A673 (cell line): ENCODE measurements at regions not wholly inside any gene's neighbourhood (a gene's known extent, or its start where the extent isn't known, plus 50 kb on each side); places are given as distances from the start of the nearest gene placed in this dataset.

Source experiments
- BruUV-seq: library from RNA; stranded (reverse); fragments of 400-500 nt; replicated peaks from 2 replicates; lab custom pipeline; 2021; lab: Mats Ljungman, UMichigan
- CTCF ChIA-PET: fragments of 300-600 bp; sonication (Branson Sonifier 250); formaldehyde crosslinking; loops from one replicate; lab custom pipeline; 2022; ENCODE audit warnings: antibody characterized with exemption; lab: Charles Lee
- POLR2A ChIA-PET: fragments of 300-600 bp; sonication (Branson Sonifier 250); formaldehyde crosslinking; loops from one replicate; lab custom pipeline; 2022; ENCODE audit warnings: antibody characterized with exemption; ENCODE audit not compliant: low non-redundant PET; lab: Charles Lee
- DNase-seq: peaks from one replicate; pipeline ENCODE4 v3.0.0-alpha.2; 2015; ENCODE audit warnings: low spot score
- H3K27ac ChIP-seq: fragments of 200-600 bp; sonication (generic); 2 replicates; pipeline ENCODE4 v1.5.1; 2016; ENCODE audit warnings: mixed run types, low read depth, mild to moderate bottlenecking, mixed read lengths, antibody characterized with exemption, low read length; ENCODE audit not compliant: poor library complexity, severe bottlenecking
- H3K27me3 ChIP-seq: fragments of 200-600 bp; sonication (generic); replicated peaks from 2 replicates; pipeline ENCODE4 v1.6.1; 2017; ENCODE audit warnings: mixed run types, low read depth, mild to moderate bottlenecking, mixed read lengths, antibody characterized with exemption, low read length; ENCODE audit not compliant: insufficient read depth, poor library complexity
- H3K36me3 ChIP-seq: fragments of 200-600 bp; sonication (generic); 2 replicates; pipeline ENCODE4 v1.6.1; 2016; ENCODE audit warnings: mixed run types, mild to moderate bottlenecking, mixed read lengths, antibody characterized with exemption, low read length; ENCODE audit not compliant: insufficient read depth, poor library complexity, severe bottlenecking
- H3K4me1 ChIP-seq: fragments of 200-600 bp; sonication (generic); 2 replicates; pipeline ENCODE4 v1.6.1; 2017; ENCODE audit warnings: mixed run types, mild to moderate bottlenecking, mixed read lengths, antibody characterized with exemption, low read length; ENCODE audit not compliant: insufficient read depth, poor library complexity, severe bottlenecking
- H3K4me3 ChIP-seq: fragments of 200-600 bp; sonication (generic); 2 replicates; pipeline ENCODE4 v1.5.1; 2016; ENCODE audit warnings: low read depth, mixed run types, mild to moderate bottlenecking, mixed read lengths, low read length; ENCODE audit not compliant: poor library complexity, severe bottlenecking
- H3K9me3 ChIP-seq: fragments of 200-600 bp; sonication (generic); 2 replicates; pipeline ENCODE4 v1.6.1; 2016; ENCODE audit warnings: mixed run types, low read depth, mild to moderate bottlenecking, mixed read lengths, antibody characterized with exemption, low read length; ENCODE audit not compliant: poor library complexity, severe bottlenecking
- EZH2 ChIP-seq: fragments of 200-600 bp; sonication (generic); IDR thresholded peaks from 2 replicates; pipeline ENCODE4 v1.6.1; 2017; ENCODE audit warnings: borderline replicate concordance, low read depth, mild to moderate bottlenecking, mixed read lengths, antibody characterized with exemption, low read length; ENCODE audit not compliant: poor library complexity, severe bottlenecking
- intact Hi-C: fragments of 100-400 bp; cut with micrococcal nuclease; formaldehyde crosslinking; loops from one replicate; pipeline ENCODE4 v1.10.0; 2022; ENCODE audit not compliant: unreplicated experiment
- TF ChIP-seq, protein P1 (sequence below): fragments of 300-800, 200-600 bp; sonication (generic); conservative IDR thresholded peaks from 2 replicates; pipeline ENCODE4 v1.5.1; 2017; ENCODE audit warnings: low read depth, mild to moderate bottlenecking, antibody characterized with exemption, low read length, moderate library complexity, mixed read lengths

DNA sequence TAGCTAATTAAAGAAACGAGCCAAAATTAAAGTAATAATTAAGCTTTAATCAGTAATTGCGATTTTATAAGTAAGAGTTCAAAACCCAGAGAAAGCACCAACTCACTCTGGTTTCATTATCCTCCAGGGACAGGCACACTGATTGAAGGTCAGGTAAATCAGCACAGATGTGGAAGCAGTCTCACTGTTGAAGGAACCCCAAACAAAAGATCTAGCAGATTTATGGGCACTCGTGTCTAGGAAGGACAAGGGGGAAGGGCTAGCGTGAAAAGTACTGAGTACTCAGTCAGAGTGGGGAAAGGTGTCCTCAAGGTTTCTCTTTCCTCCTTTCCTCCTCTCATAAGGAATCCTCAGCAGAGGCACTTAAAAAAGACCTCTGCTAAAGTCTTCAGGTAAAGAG lies 320.1 kb downstream of the PYDC2 start:
- H3K27me3 ChIP-seq: no peaks in the 10 kb centered on the region
- H3K36me3 ChIP-seq: no peaks in the 10 kb centered on the region
- CTCF ChIA-PET: no interaction called here
- no peak overlapping the region for H3K4me3 ChIP-seq
- intact Hi-C loops: no loop called here
- no TSS peak for BruUV-seq
- no peak for TF ChIP-seq EZH2
- TF ChIP-seq, protein P1, sequence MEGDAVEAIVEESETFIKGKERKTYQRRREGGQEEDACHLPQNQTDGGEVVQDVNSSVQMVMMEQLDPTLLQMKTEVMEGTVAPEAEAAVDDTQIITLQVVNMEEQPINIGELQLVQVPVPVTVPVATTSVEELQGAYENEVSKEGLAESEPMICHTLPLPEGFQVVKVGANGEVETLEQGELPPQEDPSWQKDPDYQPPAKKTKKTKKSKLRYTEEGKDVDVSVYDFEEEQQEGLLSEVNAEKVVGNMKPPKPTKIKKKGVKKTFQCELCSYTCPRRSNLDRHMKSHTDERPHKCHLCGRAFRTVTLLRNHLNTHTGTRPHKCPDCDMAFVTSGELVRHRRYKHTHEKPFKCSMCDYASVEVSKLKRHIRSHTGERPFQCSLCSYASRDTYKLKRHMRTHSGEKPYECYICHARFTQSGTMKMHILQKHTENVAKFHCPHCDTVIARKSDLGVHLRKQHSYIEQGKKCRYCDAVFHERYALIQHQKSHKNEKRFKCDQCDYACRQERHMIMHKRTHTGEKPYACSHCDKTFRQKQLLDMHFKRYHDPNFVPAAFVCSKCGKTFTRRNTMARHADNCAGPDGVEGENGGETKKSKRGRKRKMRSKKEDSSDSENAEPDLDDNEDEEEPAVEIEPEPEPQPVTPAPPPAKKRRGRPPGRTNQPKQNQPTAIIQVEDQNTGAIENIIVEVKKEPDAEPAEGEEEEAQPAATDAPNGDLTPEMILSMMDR: no peak
- no peaks in the 10 kb centered on the region for H3K9me3 ChIP-seq
- H3K27ac ChIP-seq: no peak overlapping the region
- no peaks in the 10 kb centered on the region for H3K4me1 ChIP-seq
- POLR2A ChIA-PET: no interaction called here
- DNase-seq: no peak

DNA sequence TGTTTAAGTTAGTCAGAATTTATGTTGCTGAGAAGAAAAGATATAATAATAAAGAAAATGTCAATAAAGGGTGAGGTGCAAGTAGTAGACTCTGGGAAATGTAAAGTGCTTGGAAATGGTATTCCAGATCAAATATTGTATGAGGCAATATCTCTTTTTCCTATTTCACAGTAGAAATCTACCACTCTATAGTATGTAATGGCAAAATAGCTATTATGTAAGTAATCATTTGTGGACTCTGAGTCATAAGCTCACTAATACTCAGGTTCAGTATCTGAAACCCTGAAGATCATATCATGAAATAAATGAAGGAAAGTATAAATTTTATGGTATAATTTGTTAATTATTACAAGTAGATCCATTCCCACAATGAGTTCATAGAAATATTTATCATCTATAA lies 322.1 kb downstream of the PYDC2 start:
- POLR2A ChIA-PET: no interaction called here
- BruUV-seq: no TSS peak
- Histone ChIP-seq H3K27me3 (no peaks in the 10 kb centered on the region), H3K4me3 (no peak overlapping the region), H3K36me3 (no peaks in the 10 kb centered on the region), H3K27ac (no peak overlapping the region), H3K4me1 (no peaks in the 10 kb centered on the region), H3K9me3 (no peaks in the 10 kb centered on the region)
- CTCF ChIA-PET: no interaction called here
- intact Hi-C loops: no loop called here
- DNase-seq: no peak
- TF ChIP-seq, protein P1: no peak
- TF ChIP-seq EZH2: no peak

DNA sequence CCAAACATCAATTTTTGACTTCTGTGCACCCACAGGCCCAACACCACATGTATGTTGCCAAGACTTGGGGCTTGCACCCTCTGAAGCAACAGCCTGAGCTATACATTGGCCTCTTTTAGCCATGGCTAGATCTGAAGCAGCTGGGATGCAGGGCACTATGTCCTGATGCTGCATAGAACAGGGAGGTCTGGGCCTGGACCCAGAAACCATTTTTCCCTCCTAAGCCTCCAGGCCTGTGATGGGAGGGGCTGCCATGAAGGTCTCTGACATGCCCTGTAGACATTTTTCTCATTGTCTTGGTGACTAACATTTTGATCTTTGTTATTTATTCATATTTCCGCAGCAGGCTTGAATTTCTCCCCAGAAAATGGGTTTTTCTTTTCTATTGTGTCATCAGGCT lies 330.0 kb downstream of the PYDC2 start:
- TF ChIP-seq, protein P1: no peak
- TF ChIP-seq EZH2: no peak

More for the DNA sequence above, 330.0 kb downstream of the PYDC2 start:
- no peak for DNase-seq
- H3K27ac ChIP-seq: no peak overlapping the region
- no TSS peak for BruUV-seq
- no peaks in the 10 kb centered on the region for H3K27me3 ChIP-seq
- ChIA-PET CTCF (no interaction called here), POLR2A (no interaction called here)
- no peak overlapping the region for H3K4me3 ChIP-seq
- no peaks in the 10 kb centered on the region for H3K9me3 ChIP-seq
- no peaks in the 10 kb centered on the region for H3K4me1 ChIP-seq
- intact Hi-C loops: no loop called here
- H3K36me3 ChIP-seq: no peaks in the 10 kb centered on the region
